H1 (cell line): ENCODE measurements at regions not wholly inside any gene's neighbourhood (a gene's known extent, or its start where the extent isn't known, plus 50 kb on each side); places are given as distances from the start of the nearest gene placed in this dataset.

ENCODE experiments used
- ATF2 ChIP-seq: IDR thresholded peaks from 2 replicates; pipeline ENCODE4 v1.6.1; 2012; ENCODE audit warnings: low read length, inconsistent platforms
- CEBPB ChIP-seq: IDR thresholded peaks from 2 replicates; pipeline ENCODE4 v1.6.1; 2012; ENCODE audit warnings: low read depth, low read length
- CHD7 ChIP-seq: fragments of 300-600 bp; sonication (generic); IDR thresholded peaks from 2 replicates; pipeline ENCODE4 v1.7.1; 2012; ENCODE audit warnings: low read length, moderate library complexity, mild to moderate bottlenecking, inconsistent platforms; ENCODE audit not compliant: insufficient replicate concordance
- CTBP2 ChIP-seq: IDR thresholded peaks from 2 replicates; pipeline ENCODE4 v1.7.0; 2011; ENCODE audit warnings: borderline replicate concordance, mild to moderate bottlenecking, moderate library complexity, mixed read lengths, low read length; ENCODE audit not compliant: insufficient read depth, insufficient read length
- PHF8 ChIP-seq: fragments of 200-600 bp; sonication (generic); conservative IDR thresholded peaks from 2 replicates; pipeline ENCODE4 v1.7.1; 2012; ENCODE audit warnings: low read depth, mild to moderate bottlenecking, inconsistent platforms, low read length, moderate library complexity
- POLR2AphosphoS5 ChIP-seq: IDR thresholded peaks from 2 replicates; pipeline ENCODE4 v1.6.1; 2011; ENCODE audit warnings: low read depth, low read length

GRCh38 chr4:108498925-108499324, 121.5 kb upstream of the RPL34 start (continued):
- TF ChIP-seq CHD7 (no peak), ATF2 (no peak), PHF8 (no peak), CTBP2 (no peak), CEBPB (no peak), POLR2AphosphoS5 (no peak)
- TF ChIP-seq, all 59 proteins: peak for 0
